ENCODE measurements at regions not wholly inside any gene's neighbourhood (a gene's known extent, or its start where the extent isn't known, plus 50 kb on each side); places are given as distances from the start of the nearest gene placed in this dataset.

DNA sequence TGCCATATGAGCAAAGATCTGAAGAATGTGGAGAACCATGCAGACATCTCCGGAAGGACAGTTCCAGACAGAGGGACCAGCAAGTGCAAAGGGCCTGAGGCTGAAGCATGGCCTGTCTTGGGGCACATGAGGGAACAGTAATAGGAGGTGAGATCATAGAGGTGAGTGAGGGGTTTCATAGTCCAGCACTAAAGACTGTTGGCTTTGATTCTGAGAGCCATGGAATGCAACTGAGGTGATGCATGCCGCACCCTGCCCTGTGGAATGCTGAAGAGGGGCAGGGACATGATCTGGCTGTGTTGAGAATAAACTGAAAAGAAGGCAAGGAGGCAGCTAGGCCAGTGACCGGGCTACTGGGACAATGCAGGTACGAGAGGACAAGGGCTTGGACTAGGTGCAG lies 253.1 kb upstream of the KLF14 start:
- H3K4me1 Mint-ChIP-seq (ENCODE audit: low read depth): peaks cover 10% of the 10 kb centered on the region
- no peak overlapping the region for H3K4me3 Mint-ChIP-seq (ENCODE audit: low read depth)
- H3K27me3 Mint-ChIP-seq: peaks cover 11% of the 10 kb centered on the region
- DNase-seq (ENCODE audit: low spot score, unreplicated experiment): no peak
- no peaks in the 10 kb centered on the region for H3K9me3 Mint-ChIP-seq (ENCODE audit: low read depth)
- H3K36me3 Mint-ChIP-seq (ENCODE audit: insufficient read depth): no peaks in the 10 kb centered on the region
- TF ChIP-seq, protein P1, sequence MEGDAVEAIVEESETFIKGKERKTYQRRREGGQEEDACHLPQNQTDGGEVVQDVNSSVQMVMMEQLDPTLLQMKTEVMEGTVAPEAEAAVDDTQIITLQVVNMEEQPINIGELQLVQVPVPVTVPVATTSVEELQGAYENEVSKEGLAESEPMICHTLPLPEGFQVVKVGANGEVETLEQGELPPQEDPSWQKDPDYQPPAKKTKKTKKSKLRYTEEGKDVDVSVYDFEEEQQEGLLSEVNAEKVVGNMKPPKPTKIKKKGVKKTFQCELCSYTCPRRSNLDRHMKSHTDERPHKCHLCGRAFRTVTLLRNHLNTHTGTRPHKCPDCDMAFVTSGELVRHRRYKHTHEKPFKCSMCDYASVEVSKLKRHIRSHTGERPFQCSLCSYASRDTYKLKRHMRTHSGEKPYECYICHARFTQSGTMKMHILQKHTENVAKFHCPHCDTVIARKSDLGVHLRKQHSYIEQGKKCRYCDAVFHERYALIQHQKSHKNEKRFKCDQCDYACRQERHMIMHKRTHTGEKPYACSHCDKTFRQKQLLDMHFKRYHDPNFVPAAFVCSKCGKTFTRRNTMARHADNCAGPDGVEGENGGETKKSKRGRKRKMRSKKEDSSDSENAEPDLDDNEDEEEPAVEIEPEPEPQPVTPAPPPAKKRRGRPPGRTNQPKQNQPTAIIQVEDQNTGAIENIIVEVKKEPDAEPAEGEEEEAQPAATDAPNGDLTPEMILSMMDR (IDR thresholded peaks at IDR 0.05; ENCODE audit: unreplicated experiment): no peak
- no peak overlapping the region for H3K27ac Mint-ChIP-seq

DNA sequence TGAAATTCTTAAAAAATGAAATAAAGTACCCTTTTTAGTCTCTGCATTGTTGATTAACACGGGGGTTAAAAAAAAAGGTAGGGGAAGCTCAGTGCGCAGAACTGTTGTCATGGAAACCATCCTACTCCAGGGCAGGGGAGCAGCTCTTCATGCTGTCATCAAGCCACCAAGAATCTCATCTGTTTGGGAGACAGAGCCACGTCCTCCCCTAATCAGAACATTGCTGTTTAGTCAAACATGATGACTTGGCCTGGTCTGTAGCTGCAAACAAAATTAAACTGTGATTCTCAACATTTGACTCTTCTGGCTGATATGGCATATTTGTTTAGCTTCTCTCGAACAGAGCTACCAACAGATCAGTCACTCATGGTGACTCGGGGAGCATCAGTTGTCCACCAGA lies 254.4 kb upstream of the KLF14 start:
- TF ChIP-seq, protein P1 (IDR thresholded peaks at IDR 0.05; ENCODE audit: unreplicated experiment): no peak
- H3K27ac Mint-ChIP-seq: no peak overlapping the region
- H3K36me3 Mint-ChIP-seq (ENCODE audit: insufficient read depth): no peaks in the 10 kb centered on the region
- peaks cover 10% of the 10 kb centered on the region for H3K4me1 Mint-ChIP-seq (ENCODE audit: low read depth)
- peaks cover 11% of the 10 kb centered on the region for H3K27me3 Mint-ChIP-seq
- no peak for DNase-seq (ENCODE audit: low spot score, unreplicated experiment)
- H3K9me3 Mint-ChIP-seq (ENCODE audit: low read depth): no peaks in the 10 kb centered on the region
- no peak overlapping the region for H3K4me3 Mint-ChIP-seq (ENCODE audit: low read depth)

DNA sequence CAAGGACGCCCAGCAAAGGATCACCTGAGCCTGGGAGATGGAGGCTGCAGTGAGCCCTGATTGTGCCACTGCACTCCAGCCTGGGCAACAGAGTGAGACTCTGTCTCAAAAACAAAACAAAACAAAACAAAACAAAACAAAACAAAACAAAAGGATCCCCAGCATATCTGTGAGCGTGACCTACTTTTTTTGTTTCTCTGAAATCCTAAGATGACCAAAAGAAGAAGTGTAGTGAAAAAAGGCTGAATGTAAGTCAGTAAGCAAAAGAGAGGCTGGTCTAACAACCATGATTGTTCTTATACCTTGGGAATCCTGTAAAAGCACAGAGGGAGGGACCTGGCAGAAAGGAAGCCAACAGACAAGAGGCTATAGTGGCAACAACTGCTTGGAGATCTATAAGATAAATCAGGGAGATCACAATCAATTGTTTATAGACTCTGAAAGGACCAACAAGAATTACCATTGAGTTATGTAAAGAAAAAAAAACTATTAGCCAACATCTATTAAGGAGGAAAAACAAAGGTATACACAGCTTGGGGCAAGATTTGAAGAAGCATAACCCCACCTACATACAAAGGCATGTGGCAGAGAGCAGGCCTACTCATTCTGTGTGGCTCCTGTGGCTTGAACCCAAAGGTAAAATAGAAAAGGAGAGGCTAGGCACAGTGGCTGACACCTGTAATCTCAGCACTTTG lies 255.2 kb upstream of the KLF14 start:
- Mint-ChIP-seq H3K27ac (peak overlapping the region; percentile 5), H3K4me3 (ENCODE audit: low read depth) (no peak overlapping the region), H3K4me1 (ENCODE audit: low read depth) (peaks cover 14% of the 10 kb centered on the region), H3K36me3 (ENCODE audit: insufficient read depth) (no peaks in the 10 kb centered on the region), H3K27me3 (peaks cover 13% of the 10 kb centered on the region), H3K9me3 (ENCODE audit: low read depth) (no peaks in the 10 kb centered on the region)
- no peak for DNase-seq (ENCODE audit: low spot score, unreplicated experiment)
- TF ChIP-seq, protein P1 (IDR thresholded peaks at IDR 0.05; ENCODE audit: unreplicated experiment): no peak

DNA sequence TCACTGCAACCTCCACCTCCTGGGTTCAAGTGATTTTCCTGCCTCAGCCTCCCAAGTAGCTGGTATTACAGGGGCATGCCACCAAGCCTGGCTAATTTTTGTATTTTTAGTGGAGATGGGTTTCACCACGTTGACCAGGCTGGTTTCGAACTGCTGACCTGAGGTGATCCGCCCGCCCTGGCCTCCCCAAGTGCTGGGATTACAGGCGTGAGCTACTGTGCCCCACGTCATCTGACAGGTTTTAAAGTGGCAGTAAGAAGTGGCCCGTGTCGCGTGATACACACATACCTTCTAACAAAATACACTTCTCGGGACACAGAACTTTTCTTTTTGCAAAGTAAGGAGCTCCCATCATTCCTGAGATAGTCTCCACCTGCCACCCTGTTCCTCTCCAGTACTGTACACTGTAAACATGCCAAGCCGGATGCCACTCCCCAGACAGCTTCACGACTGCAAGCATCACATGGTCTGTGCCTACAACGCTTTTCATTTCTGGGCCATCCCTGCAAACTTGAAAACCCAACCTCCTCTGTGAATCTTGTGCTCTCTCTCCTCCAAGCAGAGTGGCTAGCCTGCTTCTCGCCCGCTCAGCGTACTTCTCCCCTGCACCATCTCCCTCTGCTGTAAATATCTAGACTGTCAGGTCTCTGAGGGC lies 256.3 kb upstream of the KLF14 start:
- Mint-ChIP-seq H3K36me3 (ENCODE audit: insufficient read depth) (no peaks in the 10 kb centered on the region), H3K27ac (no peak overlapping the region), H3K4me3 (ENCODE audit: low read depth) (no peak overlapping the region), H3K4me1 (ENCODE audit: low read depth) (peaks cover 20% of the 10 kb centered on the region), H3K9me3 (ENCODE audit: low read depth) (no peaks in the 10 kb centered on the region), H3K27me3 (peaks cover 13% of the 10 kb centered on the region)
- no peak for DNase-seq (ENCODE audit: low spot score, unreplicated experiment)
- TF ChIP-seq, protein P1 (IDR thresholded peaks at IDR 0.05; ENCODE audit: unreplicated experiment): no peak

DNA sequence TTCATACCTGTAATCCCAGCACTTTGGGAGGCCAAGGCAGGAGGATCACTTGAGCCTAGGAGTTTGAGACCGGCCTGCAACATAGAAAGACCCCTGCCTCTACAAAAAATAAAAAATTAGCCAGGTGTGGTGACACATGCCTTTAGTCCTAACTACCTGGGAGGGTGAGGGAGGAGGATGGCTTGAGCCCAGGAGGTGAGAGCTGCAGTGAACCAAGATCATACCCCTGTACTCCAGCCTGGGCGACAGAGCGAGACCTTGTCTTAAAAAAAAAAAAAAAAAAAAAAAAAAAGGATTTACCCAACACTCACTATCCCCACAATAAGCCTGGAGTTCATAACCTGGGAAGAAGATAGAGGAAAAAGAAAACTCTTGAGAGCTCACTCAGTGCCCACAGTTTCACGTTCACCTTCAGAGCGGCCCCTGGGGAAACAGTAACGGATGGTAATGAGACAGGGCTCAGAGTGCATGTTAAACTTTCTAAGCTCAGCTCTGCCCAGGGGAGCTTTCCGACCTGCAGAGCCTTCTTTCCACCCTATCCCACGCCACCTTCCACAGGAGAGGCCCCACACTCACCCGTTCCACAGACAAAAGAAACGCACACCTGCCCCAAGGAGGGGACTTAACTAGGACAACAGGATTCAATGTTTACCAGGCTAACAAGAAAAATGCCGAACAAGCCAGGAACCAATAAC lies 259.8 kb upstream of the KLF14 start:
- Mint-ChIP-seq H3K9me3 (ENCODE audit: low read depth) (no peaks in the 10 kb centered on the region), H3K27me3 (peaks cover 14% of the 10 kb centered on the region), H3K27ac (no peak overlapping the region), H3K4me1 (ENCODE audit: low read depth) (peaks cover 33% of the 10 kb centered on the region), H3K36me3 (ENCODE audit: insufficient read depth) (no peaks in the 10 kb centered on the region), H3K4me3 (ENCODE audit: low read depth) (no peak overlapping the region)
- DNase-seq (ENCODE audit: low spot score, unreplicated experiment): no peak
- TF ChIP-seq, protein P1 (IDR thresholded peaks at IDR 0.05; ENCODE audit: unreplicated experiment): no peak
